K562 (cell line): ENCODE measurements at regions not wholly inside any gene's neighbourhood (a gene's known extent, or its start where the extent isn't known, plus 50 kb on each side); places are given as distances from the start of the nearest gene placed in this dataset.

Experiments used
- ATAC-seq: fragments of 200-7000 bp; cut with Tn5 transposase; 3 replicates; pipeline ENCODE4 v1.9.1; 2020; ENCODE audit warnings: moderate library complexity
- BruUV-seq: library from RNA; stranded (reverse); fragments of 400-500 nt; replicated peaks from 2 replicates; lab custom pipeline; 2021; lab: Mats Ljungman, UMichigan
- CTCF ChIA-PET: fragments of 300-600 bp; formaldehyde crosslinking; extraction: SDS; loops from one replicate; lab custom pipeline; 2021; ENCODE audit warnings: low intra/inter-chr PET ratio; lab: Yijun Ruan, JAX
- POLR2A ChIA-PET: fragments of 300-600, 350-650 bp; sonication (Branson Sonifier 250); formaldehyde crosslinking; extraction: SDS; loops from one replicate; lab custom pipeline; 2021; ENCODE audit warnings: antibody characterized with exemption, inconsistent platforms; lab: Yijun Ruan, JAX
- DNase-seq, 4 experiments: peaks; one replicate each; pipeline versions ENCODE4 v3.0.0 to v3.0.0-alpha.2; 2011 to 2018; ENCODE audit warnings: low spot score in 3 of 4, mixed read lengths in 3 of 4; ENCODE audit errors: extremely low read depth in 1 of 4
- FAIRE-seq: peaks from 2 replicates; lab custom pipeline; 2011; peaks lifted over from hg19 to GRCh38; lab: Jason Lieb, UNC
- H2AFZ ChIP-seq: 2 replicates; pipeline ENCODE4 v1.6.0; 2011; ENCODE audit warnings: low read depth, low read length, control low read depth, inconsistent platforms
- H3K27ac ChIP-seq: fragments of 200-600 bp; 3 replicates; pipeline ENCODE4 v1.8.0; 2011; ENCODE audit warnings: low read depth, mild to moderate bottlenecking, control low read depth, inconsistent platforms, low read length, moderate library complexity, mixed read lengths; ENCODE audit errors: extremely low read depth
- H3K27me3 ChIP-seq, 2 experiments: fragments of 300-600 bp in 1 of 2; 2 replicates in 1 of 2; 3 replicates in 1 of 2; pipeline versions ENCODE4 v1.6.0 to v1.8.0; 2011; ENCODE audit warnings: inconsistent platforms in 2 of 2, low read length in 2 of 2, mild to moderate bottlenecking in 1 of 2, mixed read lengths in 1 of 2, moderate library complexity in 1 of 2; ENCODE audit not compliant: control insufficient read depth in 2 of 2, insufficient read depth in 2 of 2
- H3K36me3 ChIP-seq: fragments of 300-600 bp; 3 replicates; pipeline ENCODE4 v1.8.0; 2011; ENCODE audit warnings: mild to moderate bottlenecking, low read length, inconsistent platforms; ENCODE audit not compliant: control insufficient read depth, insufficient read depth
- H3K4me1 ChIP-seq, 2 experiments: fragments of 200-600 bp in 1 of 2; replicated peaks in 1 of 2; 2 replicates in 1 of 2; 3 replicates in 1 of 2; pipeline versions ENCODE4 v1.5.1 to v1.8.0; 2011; ENCODE audit warnings: inconsistent platforms in 2 of 2, low read length in 2 of 2, mild to moderate bottlenecking in 1 of 2, mixed read lengths in 1 of 2, moderate library complexity in 1 of 2; ENCODE audit not compliant: control insufficient read depth in 2 of 2, insufficient read depth in 2 of 2
- H3K4me2 ChIP-seq: 2 replicates; pipeline ENCODE4 v1.6.1; 2011; ENCODE audit warnings: low read length, control low read depth, inconsistent platforms, mixed read lengths; ENCODE audit not compliant: insufficient read depth
- H3K4me3 ChIP-seq: fragments of 200-600 bp; sonication (generic), shearing (Covaris generic); 2 replicates; pipeline ENCODE4 v1.5.1; 2016; ENCODE audit warnings: control low read depth, inconsistent platforms
- H3K79me2 ChIP-seq: fragments of 200-600 bp; 3 replicates; pipeline ENCODE4 v1.8.0; 2011; ENCODE audit warnings: low read length, inconsistent platforms; ENCODE audit not compliant: control insufficient read depth, insufficient read depth
- H3K9ac ChIP-seq, 2 experiments: 2 replicates each; pipeline versions ENCODE4 v1.6.0 to v1.6.1; 2011; ENCODE audit warnings: low read depth in 2 of 2, low read length in 2 of 2, control low read depth in 1 of 2, inconsistent platforms in 1 of 2, mild to moderate bottlenecking in 1 of 2, mixed read lengths in 1 of 2; ENCODE audit not compliant: insufficient read depth in 1 of 2
- H3K9me1 ChIP-seq: one replicate; pipeline ENCODE4 v1.6.0; 2011; ENCODE audit warnings: inconsistent platforms, mild to moderate bottlenecking, low read length, moderate library complexity; ENCODE audit not compliant: control insufficient read depth, insufficient read depth
- H3K9me3 ChIP-seq: replicated peaks from 2 replicates; pipeline ENCODE4 v1.5.1; 2011; ENCODE audit warnings: low read depth, low read length, inconsistent platforms; ENCODE audit not compliant: control insufficient read depth, insufficient read depth
- H4K20me1 ChIP-seq: replicated peaks from 2 replicates; pipeline ENCODE4 v1.6.1; 2011; ENCODE audit warnings: low read length, inconsistent platforms, mixed read lengths; ENCODE audit not compliant: control insufficient read depth, insufficient read depth
- CUX1 ChIP-seq: fragments of 200-800 bp; sonication (Bioruptor generic); IDR thresholded peaks from 2 replicates; pipeline ENCODE4 v1.6.1; 2016; ENCODE audit warnings: missing genetic modification characterization, missing compliant biosample characterization
- DDX20 ChIP-seq: fragments of 450-650 bp; IDR thresholded peaks from 2 replicates; pipeline ENCODE4 v1.6.1; 2016; ENCODE audit warnings: missing genetic modification characterization, low read depth, mild to moderate bottlenecking, missing compliant biosample characterization, moderate library complexity
- DNMT1 ChIP-seq: fragments of 450-650 bp; IDR thresholded peaks from 2 replicates; pipeline ENCODE4 v1.6.1; 2016; ENCODE audit warnings: antibody characterized with exemption, mild to moderate bottlenecking
- EWSR1 ChIP-seq: fragments of 450-650 bp; IDR thresholded peaks from 2 replicates; pipeline ENCODE4 v1.6.1; 2018; ENCODE audit warnings: borderline replicate concordance, mild to moderate bottlenecking, low read depth, moderate library complexity; ENCODE audit not compliant: partially characterized antibody
- EZH2 ChIP-seq: IDR thresholded peaks from 2 replicates; pipeline ENCODE4 v1.6.1; 2012; ENCODE audit warnings: low read depth, mild to moderate bottlenecking, inconsistent platforms, low read length, borderline replicate concordance
- FOXJ2 ChIP-seq: fragments of 200-800 bp; sonication (Bioruptor generic); IDR thresholded peaks from 2 replicates; pipeline ENCODE4 v1.6.1; 2016; ENCODE audit warnings: missing genetic modification characterization, missing compliant biosample characterization
- MAFK ChIP-seq: IDR thresholded peaks from 2 replicates; pipeline ENCODE4 v1.6.1; 2011; ENCODE audit warnings: low read length, improper control_type of control experiment
- POLR2H ChIP-seq: IDR thresholded peaks from 2 replicates; pipeline ENCODE4 v1.6.1; 2016; ENCODE audit warnings: missing genetic modification characterization, low read depth, mild to moderate bottlenecking, control low read depth, missing compliant biosample characterization, moderate library complexity
- POU5F1 ChIP-seq: fragments of 150-350 bp; IDR thresholded peaks from 2 replicates; pipeline ENCODE4 v1.6.1; 2014; ENCODE audit warnings: borderline replicate concordance, low read length, low read depth, mild to moderate bottlenecking; ENCODE audit not compliant: partially characterized antibody
- ZBTB9 ChIP-seq: fragments of 450-650 bp; formaldehyde crosslinking; IDR thresholded peaks from 2 replicates; pipeline ENCODE4 v1.4.0; 2020; ENCODE audit warnings: mild to moderate bottlenecking, moderate library complexity
- ZNF184 ChIP-seq: sonication (generic); formaldehyde crosslinking; IDR thresholded peaks from 2 replicates; pipeline ENCODE4 v1.5.0; 2020; ENCODE audit warnings: missing genetic modification reagents
- ZNF197 ChIP-seq: fragments of 200-800 bp; sonication (Bioruptor generic); IDR thresholded peaks from 2 replicates; pipeline ENCODE4 v1.6.1; 2016; ENCODE audit warnings: low read depth, missing genetic modification characterization, missing compliant biosample characterization
- ZNF436 ChIP-seq: fragments of 250-450, 450-650 bp; sonication (Bioruptor Pico); formaldehyde crosslinking; IDR thresholded peaks from 2 replicates; pipeline ENCODE4 v1.7.0; 2020; ENCODE audit warnings: mild to moderate bottlenecking
- WGBS: fragments of 100-300 bp; shearing (Covaris generic); methylation state at CpG from one replicate; pipeline ENCODE4 v1.1.6; 2016; ENCODE audit warnings: low coverage, mixed read lengths; ENCODE audit not compliant: insufficient coverage; ENCODE audit errors: missing lambda C conversion rate; 5-methylcytosine and 5-hydroxymethylcytosine counted together
- in situ Hi-C: fragments of 300-500 bp; cut with MboI; formaldehyde crosslinking; loops from 4 replicates; pipeline ENCODE4 v1.15.0; 2018; ENCODE audit warnings: inconsistent platforms, mixed read lengths
- intact Hi-C: fragments of 100-400 bp; cut with micrococcal nuclease; formaldehyde crosslinking; loops from 2 replicates; pipeline ENCODE4 v1.14.2; 2022

GRCh38 chr6:890201-890600 lies 197.3 kb upstream of the EXOC2 start (continued):
- TF ChIP-seq ZBTB9 (CRISPR knock-in tag) (no peak), DNMT1 (no peak), POU5F1 (no peak), ZNF436 (CRISPR knock-in tag) (no peak), FOXJ2 (no peak), ZNF197 (CRISPR knock-in tag) (no peak)
- TF ChIP-seq, all 486 proteins: peak for 0

GRCh38 chr6:887583-888235 lies 194.8 kb upstream of the EXOC2 start:
- intact Hi-C loops (no loop called here), in situ Hi-C loops (no loop called here)
- ChIA-PET CTCF (no interaction called here), POLR2A (interaction anchor here (0.6 kb wide), 1 partner anchor 376 kb away, joined by 3 read pairs; no protein-coding TSS in a partner anchor)
- H3K4me2 ChIP-seq, result no peak overlapping the region
- ATAC-seq, result peak; percentile 35; the same call in 1 of the 3 replicates
- no peak overlapping the region for H3K27ac ChIP-seq
- H3K4me3 ChIP-seq, result no peak overlapping the region
- 2% methylated on average over 35 of the region's 35 CpGs for WGBS
- no TSS peak for BruUV-seq
- no peaks in the 10 kb centered on the region for H3K36me3 ChIP-seq
- FAIRE-seq, result no peak
- H3K9ac ChIP-seq, result no peak overlapping the region
- H3K9me1 ChIP-seq, result no peaks in the 10 kb centered on the region
- no peaks in the 10 kb centered on the region for H3K79me2 ChIP-seq
- H4K20me1 ChIP-seq, result 0 out of 2 replicates have a peak, but pooled peaks cover 5% of the 10 kb centered on the region
- DNase-seq, result peak in 1 of 4 experiments; percentile 3
- H3K9me3 ChIP-seq, result no peaks in the 10 kb centered on the region
- H3K27me3 ChIP-seq, result peaks cover 19 to 29% of the 10 kb centered on the region in 2 experiments; a peak in 4 of 5 replicates
- H3K4me1 ChIP-seq, result peaks cover 0 to 4% of the 10 kb centered on the region in 2 experiments; a peak in 1 of 5 replicates
- no peak overlapping the region for H2AFZ ChIP-seq
- TF ChIP-seq DDX20 (tag) (no peak), EWSR1 (no peak), CUX1 (CRISPR knock-in tag) (no peak), POLR2H (no peak), ZNF184 (CRISPR knock-in tag) (no peak), MAFK (no peak), EZH2 (no peak)
